Neutrophil (primary cell): ENCODE measurements at regions not wholly inside any gene's neighbourhood (a gene's known extent, or its start where the extent isn't known, plus 50 kb on each side); places are given as distances from the start of the nearest gene placed in this dataset.
A peak's percentile ranks its signal among the peaks of the same experiment; 100 is the strongest.

Source experiments
- H3K27ac ChIP-seq: fragments of 200-600 bp; sonication (generic); 2 replicates; pipeline ENCODE4 v1.5.1; 2016; ENCODE audit warnings: mild to moderate bottlenecking, moderate library complexity
- H3K27me3 ChIP-seq: fragments of 200-600 bp; sonication (generic); 2 replicates; pipeline ENCODE4 v1.6.0; 2016; ENCODE audit warnings: mild to moderate bottlenecking
- H3K36me3 ChIP-seq: fragments of 200-600 bp; sonication (generic); 2 replicates; pipeline ENCODE4 v1.5.1; 2017
- H3K4me1 ChIP-seq, 2 experiments: fragments of 200-600 bp in 1 of 2; sonication (generic) in 1 of 2; 1 replicate in 1 of 2; 2 replicates in 1 of 2; pipeline versions ENCODE4 v1.5.1 to v1.6.1; 2013 to 2016; ENCODE audit warnings: low read depth in 1 of 2, low read length in 1 of 2, mild to moderate bottlenecking in 1 of 2, moderate library complexity in 1 of 2; ENCODE audit not compliant: control insufficient read depth in 1 of 2, insufficient read depth in 1 of 2
- H3K4me3 ChIP-seq, 2 experiments: fragments of 200-600 bp in 1 of 2; sonication (generic) in 1 of 2; 1 replicate in 1 of 2; 2 replicates in 1 of 2; pipeline ENCODE4 v1.5.1; 2013 to 2016; ENCODE audit warnings: low read depth in 1 of 2, low read length in 1 of 2, mild to moderate bottlenecking in 1 of 2, moderate library complexity in 1 of 2
- H3K9me3 ChIP-seq: fragments of 200-600 bp; sonication (generic); 2 replicates; pipeline ENCODE4 v1.5.1; 2016
- TF ChIP-seq, protein P1 (sequence below): fragments of 200-600 bp; sonication (generic); IDR thresholded peaks from 2 replicates; pipeline ENCODE4 v1.5.1; 2016; ENCODE audit warnings: antibody characterized with exemption

DNA sequence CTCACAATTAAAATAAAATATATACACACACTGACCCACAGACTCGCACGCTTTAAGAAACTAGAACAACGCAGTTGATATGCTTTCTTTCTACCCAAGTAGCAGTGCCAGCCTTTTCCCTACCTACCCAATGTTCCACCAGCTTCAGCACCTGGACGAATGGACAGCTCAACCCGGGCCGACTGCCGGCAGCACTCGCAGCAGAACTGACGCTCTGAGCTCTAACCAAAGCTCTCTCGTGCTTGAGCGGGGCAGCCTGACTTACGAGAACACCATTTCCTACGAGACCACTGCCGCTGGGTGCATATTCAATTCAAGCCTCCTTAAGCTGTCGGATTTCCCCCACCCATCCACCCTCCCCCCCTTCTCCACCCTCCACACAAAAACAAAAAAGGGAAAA lies 127.4 kb upstream of the DPYD start:
- Histone ChIP-seq H3K9me3 (no peaks in the 10 kb centered on the region), H3K36me3 (no peaks in the 10 kb centered on the region), H3K27me3 (peaks cover 100% of the 10 kb centered on the region), H3K4me1 (peaks cover 7 to 14% of the 10 kb centered on the region in 2 experiments), H3K4me3 (no peak overlapping the region), H3K27ac (no peak overlapping the region)
- TF ChIP-seq, protein P1, sequence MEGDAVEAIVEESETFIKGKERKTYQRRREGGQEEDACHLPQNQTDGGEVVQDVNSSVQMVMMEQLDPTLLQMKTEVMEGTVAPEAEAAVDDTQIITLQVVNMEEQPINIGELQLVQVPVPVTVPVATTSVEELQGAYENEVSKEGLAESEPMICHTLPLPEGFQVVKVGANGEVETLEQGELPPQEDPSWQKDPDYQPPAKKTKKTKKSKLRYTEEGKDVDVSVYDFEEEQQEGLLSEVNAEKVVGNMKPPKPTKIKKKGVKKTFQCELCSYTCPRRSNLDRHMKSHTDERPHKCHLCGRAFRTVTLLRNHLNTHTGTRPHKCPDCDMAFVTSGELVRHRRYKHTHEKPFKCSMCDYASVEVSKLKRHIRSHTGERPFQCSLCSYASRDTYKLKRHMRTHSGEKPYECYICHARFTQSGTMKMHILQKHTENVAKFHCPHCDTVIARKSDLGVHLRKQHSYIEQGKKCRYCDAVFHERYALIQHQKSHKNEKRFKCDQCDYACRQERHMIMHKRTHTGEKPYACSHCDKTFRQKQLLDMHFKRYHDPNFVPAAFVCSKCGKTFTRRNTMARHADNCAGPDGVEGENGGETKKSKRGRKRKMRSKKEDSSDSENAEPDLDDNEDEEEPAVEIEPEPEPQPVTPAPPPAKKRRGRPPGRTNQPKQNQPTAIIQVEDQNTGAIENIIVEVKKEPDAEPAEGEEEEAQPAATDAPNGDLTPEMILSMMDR: no peak

DNA sequence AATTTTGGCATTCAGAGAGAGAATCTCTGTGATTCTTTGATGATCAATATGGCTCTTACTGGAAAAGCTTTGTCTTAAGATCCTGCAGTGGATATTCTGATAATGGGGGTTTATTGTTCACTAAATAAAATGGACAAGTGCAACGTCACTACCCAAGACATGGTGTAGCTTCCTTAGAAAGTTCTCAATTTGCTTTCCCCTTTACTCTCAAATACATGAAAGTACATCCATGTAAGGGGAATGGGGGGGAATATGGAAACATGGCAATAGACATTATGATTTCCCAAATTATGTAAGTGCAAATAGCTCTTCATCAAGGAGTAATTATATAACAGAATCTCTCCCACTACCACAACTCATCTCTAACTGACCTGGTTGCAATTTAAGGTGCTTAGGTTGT lies 126.3 kb upstream of the DPYD start:
- TF ChIP-seq, protein P1: no peak
- Histone ChIP-seq H3K36me3 (no peaks in the 10 kb centered on the region), H3K4me1 (peaks cover 7 to 14% of the 10 kb centered on the region in 2 experiments), H3K27me3 (peaks cover 100% of the 10 kb centered on the region), H3K27ac (no peak overlapping the region), H3K4me3 (no peak overlapping the region), H3K9me3 (no peaks in the 10 kb centered on the region)

DNA sequence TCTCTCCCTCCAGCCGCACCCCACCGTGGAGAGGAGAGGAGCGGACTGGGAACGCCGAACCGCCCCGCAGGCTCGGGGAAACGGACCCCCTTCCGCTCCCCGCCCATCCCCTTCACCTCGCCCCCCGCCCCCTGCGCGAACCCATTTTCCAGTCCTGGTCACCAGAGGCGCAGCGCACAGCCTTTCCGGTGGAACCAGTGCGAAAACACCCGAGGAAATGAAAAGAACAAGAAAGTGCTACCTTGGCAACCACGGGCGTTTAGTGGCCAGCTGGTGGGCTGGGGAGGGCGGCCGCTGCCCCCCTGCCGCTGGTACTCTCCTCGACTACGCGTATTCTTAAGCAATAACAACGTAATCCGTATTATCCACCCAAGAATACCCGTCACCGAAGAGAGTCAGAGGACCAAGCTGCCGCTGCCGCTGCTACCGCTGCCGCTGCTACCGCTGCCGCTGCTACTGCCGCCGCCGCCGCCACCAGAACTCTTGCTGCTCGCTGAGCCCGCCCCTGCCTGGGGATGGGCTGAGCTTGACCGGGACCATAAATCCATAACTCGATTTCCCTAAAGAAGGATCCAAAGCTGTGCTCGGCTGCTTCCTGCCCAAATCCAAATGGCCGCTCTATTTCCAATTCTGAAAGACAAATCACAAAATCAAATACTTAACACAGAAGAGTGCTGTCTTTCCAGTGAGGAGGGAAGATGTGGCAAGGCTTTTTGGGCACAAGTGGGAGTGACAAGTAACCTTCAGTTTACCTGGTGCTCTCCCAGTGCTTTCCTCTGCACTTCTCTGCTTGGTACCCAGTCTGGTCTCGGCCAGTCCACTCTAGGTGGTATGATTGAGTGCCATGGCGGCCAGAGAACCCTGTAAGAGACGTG lies 125.2 kb upstream of the DPYD start:
- Histone ChIP-seq H3K27me3 (peaks cover 100% of the 10 kb centered on the region), H3K4me1 (peaks cover 7 to 14% of the 10 kb centered on the region in 2 experiments), H3K36me3 (no peaks in the 10 kb centered on the region), H3K9me3 (no peaks in the 10 kb centered on the region), H3K27ac (no peak overlapping the region), H3K4me3 (peak overlapping the region in 1 of 2 experiments; percentile 17)
- TF ChIP-seq, protein P1: no peak

DNA sequence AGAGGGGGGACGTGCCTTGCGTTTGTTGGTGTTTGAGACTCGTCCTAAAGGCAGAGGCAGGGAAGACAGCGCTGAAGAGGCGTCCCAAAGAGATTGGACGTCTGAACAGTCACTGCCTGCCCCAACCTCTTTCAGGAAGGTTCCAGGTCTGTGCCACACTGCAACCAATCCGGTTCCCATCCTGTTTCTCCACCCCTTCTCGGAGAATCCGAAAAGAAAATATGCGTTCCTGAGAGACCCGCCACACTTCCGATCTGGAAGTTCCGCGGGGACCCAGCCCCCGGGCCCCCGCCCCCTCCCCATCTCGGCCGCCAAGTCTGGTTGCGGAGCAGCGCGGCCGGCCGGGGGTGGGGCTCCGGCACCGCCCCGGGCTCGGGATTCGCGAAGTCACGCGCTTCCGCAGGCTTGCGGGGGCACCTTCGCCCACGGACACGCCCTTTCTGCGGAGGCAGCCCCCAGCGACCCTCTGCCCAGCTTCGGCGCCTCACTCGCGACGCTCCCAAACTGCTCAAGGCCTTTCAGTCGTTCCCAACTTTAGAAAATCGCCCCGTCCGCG lies 124.5 kb upstream of the DPYD start:
- Histone ChIP-seq H3K27me3 (peaks cover 100% of the 10 kb centered on the region), H3K27ac (no peak overlapping the region), H3K36me3 (no peaks in the 10 kb centered on the region), H3K9me3 (no peaks in the 10 kb centered on the region), H3K4me3 (peak overlapping the region in 1 of 2 experiments; percentile 17), H3K4me1 (peaks cover 7 to 14% of the 10 kb centered on the region in 2 experiments)
- TF ChIP-seq, protein P1: no peak

DNA sequence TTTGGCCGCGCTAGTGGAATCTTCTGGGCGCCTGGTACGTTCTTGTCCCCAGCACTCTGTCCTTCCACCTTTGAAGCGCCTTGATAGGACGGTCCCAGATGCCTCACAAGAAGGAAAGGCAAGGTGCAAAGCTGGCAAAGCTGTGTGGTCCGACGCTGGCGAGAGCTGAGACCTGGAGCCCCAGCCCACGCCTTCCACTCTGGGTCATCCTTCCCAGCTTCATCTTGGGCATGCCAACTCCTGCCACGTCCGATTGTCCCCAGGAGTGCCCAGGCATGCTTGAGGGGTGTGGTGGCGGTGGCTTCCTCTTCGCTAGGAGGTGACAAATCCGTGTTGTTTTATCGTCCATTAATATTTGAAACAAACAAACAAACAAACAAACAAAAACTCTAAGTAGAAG lies 123.9 kb upstream of the DPYD start:
- Histone ChIP-seq H3K36me3 (no peaks in the 10 kb centered on the region), H3K4me3 (peak overlapping the region in 1 of 2 experiments; percentile 17), H3K4me1 (peaks cover 7 to 14% of the 10 kb centered on the region in 2 experiments), H3K27me3 (peaks cover 100% of the 10 kb centered on the region), H3K27ac (no peak overlapping the region), H3K9me3 (no peaks in the 10 kb centered on the region)
- TF ChIP-seq, protein P1: no peak
